Stimulated activated CD8-positive, alpha-beta memory T cell treated with anti-CD3 and anti-CD28 coated beads, Interleukin-4, amount 100 ng/mL, for 48 hours (primary cell): ENCODE measurements at regions not wholly inside any gene's neighbourhood (a gene's known extent, or its start where the extent isn't known, plus 50 kb on each side); places are given as distances from the start of the nearest gene placed in this dataset.

Experiments used
- DNase-seq: peaks from one replicate; pipeline ENCODE4 v3.0.0-alpha.2; 2020

DNA sequence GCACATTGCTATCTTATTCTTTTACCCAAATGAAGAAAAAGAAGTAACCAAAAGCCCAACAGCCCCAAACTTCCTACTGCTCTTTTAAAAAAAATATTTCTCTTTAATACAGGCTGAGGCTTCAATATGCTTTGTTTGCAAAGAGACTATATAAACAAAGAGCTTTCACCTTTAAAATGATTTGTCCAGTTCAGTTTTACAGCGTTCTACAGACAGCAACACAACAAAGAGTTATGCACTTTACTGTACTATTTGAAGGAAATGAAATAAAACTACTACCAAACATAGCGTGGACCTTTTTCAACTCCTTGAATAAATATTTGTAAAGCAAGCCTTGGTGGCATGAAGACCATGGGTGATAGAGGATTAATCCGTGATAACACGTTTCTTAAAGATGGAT lies 151.2 kb downstream of the FGF9 start:
- DNase-seq: no peak

DNA sequence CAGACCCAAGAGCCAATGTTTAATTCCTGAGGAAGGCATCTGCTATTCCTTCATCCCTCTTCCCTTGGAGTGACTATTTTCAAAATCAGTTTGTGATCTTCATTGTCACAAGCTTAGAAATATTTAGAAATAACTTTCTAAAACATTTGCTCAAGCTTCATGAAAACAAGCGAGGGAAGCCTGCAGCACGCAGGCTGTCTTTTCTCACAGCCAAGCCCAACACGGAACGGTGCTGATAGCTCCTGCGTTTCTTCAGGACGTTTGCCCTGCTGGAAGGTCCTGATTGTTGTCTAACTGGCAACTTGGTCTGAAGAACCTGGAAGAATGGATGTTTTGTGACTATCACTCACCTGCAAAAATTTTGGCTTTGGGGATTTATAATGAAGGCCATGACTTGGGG lies 152.5 kb downstream of the FGF9 start:
- no peak for DNase-seq

DNA sequence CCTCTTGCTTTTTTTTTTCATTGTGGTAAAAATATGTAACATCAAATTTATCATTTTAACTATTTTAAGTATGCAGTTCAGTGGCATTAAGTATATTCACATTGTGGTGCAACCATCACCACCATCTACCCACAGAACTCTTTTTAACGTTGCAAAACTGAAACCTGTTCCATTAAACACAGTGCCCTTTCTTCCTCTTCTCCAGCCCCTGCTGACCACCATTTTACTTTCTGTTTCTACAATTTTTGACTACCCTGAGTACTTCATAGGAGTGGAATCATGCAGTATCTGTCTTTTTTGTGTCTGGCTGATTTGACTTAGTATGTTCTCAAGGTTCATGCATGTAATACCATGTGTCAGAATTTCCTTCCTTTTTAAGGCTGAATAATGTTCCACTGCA lies 153.1 kb downstream of the FGF9 start:
- DNase-seq: no peak

DNA sequence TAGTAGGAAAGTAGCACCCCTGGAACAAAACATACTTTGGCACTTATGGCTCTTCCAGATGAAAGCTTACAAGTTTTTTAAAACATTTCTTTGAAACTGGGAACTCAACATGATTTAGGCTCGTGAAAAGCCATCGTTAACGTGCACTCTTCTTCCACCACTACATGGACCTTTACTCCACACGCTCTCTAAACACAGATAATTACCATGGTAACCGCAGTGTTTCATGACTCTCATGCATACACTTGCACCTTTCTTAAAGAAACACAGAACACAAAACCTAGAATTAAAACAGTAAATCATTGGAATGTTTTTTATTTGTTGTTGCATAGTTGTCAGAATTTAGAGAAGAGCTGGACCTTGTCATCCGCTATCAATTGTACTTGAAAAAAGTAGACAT lies 154.3 kb downstream of the FGF9 start:
- no peak for DNase-seq

DNA sequence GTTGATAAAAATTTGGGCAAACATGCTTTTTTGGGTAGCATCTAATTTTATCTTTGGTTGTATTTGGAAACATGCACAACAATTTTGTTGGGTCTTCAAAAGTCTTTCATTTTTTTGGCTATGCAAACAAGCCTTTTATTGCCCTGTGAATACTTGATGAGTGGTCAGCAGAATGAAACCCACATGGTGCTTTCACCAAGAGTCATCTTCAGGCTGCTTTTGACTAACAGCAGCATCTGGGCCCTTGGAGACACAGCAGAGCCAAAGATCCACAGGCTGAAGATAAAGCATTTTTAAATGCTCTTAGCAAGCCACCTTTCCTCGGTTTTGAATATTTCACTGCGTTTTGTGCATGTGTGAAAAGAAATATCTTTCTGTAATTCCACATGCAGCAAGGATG lies 154.9 kb downstream of the FGF9 start:
- no peak for DNase-seq

DNA sequence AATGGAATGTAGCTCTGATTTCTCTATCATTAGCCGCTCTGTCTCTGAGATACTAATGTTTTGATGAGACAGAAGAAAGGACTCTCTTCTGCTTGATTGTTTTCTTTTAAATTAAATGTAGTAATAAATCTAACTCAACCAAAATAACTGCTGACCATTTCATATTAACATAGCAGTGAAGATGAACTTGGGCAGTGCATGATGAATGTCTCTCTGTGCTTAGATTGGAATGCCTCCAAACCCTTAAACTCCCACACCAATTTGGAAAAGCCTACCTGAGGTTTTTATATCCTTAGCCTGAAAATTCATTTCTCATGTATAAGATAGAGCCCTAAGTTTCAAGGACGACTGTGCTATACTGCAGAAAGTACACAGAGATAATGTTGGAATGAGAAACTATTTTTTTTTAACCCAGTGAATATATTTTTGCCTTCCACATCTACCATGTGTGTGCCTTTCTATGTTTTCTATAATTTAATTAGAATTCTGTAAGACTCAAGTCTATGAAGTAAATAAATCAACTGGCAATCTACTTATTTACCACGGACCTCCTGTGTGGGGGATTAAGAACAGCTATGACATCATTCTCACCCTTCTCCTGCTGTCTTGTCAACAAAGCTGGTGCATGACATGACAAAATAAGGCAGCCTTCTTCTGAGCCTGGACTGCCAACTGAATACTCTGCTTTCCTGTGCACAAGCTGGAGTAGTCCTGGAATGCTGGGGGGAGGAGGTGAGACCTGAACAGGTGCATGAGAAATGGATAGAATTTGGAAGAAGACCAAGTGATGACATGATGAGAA lies 155.5 kb downstream of the FGF9 start:
- no peak for DNase-seq

DNA sequence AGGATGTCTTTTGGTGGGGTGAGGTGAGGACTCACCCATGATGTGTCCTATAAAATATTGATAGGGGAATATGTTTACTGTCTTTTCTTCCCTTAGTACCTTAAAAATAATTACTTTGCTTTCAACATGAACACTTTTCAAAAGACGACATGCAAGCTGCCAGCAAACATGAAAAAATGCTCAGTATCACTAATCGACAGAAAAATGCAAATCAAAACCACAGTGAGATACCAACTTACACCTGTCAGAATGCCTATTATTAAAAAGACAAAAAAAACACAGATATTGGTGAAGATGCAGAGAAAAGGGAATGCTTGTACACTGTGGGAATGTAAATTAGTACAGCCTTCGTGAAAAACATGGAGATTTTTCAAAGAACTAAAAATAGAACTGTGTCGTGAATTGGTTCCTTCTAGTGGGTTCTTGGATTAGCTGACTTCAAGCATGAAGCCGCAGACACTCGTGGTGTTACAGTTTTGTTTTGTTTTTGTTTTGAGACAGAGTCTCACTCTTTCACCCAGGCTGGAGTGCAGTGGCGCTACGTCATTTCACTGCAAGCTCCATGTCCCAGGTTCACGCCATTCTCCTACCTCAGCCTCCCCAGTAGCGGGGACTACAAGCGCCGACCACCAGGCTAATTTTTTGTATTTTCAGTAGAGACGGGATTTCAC lies 160.9 kb downstream of the FGF9 start:
- DNase-seq: no peak

DNA sequence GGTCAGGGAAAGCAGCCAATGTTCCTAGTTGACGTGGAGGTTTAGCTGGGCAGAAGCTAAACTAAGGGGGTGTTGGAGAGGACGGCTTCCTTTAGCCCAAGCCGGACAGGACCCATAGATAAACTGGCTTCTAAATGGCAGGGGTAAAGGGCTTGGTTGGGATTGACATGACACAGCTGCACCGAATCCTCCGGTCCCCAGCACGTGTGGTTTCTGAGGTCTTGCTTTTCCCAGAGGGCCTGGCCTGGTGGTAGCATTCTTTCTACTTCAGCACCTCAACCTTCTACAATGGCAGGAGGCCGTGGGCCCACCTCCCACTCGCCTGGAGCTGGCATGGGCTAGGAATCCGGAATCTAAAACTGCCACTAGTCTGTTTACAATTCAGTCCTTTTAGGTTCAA lies 163.0 kb downstream of the FGF9 start:
- no peak for DNase-seq

DNA sequence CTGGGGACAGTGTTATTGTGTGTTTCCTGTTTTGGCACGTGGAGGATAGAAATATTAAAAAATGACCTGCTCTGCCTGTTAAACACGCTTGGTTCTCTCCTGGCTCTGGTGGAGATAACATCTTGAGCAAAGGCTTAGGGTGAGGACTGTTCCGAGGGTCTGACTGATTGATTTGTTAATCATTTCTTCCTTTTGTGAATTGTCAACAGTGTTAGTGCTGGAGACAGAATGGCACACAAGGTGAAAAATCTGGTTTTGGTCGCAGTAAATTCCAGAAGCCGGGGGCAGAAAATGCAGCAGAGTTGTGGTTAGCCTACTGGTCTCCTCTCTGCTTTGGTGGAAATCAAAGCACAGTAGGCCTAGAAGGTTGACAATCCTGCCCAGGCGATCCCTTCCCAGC lies 163.6 kb downstream of the FGF9 start:
- no peak for DNase-seq

DNA sequence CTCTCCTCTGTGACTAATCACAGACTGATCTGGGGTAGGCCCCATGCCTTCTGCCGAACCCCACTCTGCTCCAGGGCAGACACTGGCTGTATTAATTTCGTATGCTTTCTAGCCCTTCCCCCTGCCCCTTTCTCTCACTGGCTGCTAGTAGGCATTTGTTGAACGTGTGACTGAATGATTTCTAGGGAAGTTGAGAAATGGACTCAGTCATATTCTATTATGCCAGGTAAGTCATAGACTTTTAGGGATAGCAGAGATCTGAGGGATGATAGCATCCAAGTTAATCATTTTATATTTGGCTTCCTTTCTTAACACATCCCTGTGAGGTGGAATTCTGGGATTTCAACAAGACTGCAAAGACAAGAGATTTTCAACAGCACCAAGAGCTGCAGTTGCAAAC lies 166.4 kb downstream of the FGF9 start:
- DNase-seq: no peak

DNA sequence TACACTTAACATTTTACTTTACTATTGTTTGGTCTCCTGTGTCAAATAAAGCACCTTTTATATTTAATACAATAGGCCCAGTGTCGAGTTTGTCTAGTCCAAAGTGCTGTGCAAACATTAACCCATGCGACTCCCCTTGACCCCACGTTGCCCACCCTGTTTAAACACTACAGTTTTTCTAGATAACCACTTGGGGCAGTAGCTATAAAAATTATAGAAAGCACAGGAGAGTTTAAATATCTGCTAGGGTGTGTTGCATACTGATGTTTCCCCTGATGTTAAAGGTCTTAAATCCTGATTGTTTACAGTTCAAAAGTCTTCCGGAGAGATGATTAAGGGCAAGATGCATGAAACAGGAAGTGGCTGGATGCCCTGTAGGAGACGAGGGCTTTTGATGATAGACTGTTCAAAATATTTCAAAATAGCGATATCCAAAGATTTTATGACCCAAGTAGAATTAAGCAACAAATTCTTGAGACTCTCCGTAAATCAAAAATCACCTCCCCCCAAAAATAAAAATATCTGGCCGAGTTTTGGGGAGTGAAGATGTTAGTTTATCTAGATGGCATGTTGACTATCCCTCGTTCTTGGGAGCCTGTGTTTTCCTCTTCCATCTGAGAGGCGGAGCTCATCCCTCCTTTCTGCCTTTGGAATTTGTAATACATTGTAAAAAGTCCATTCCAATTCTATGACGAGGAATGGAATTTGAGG lies 167.1 kb downstream of the FGF9 start:
- DNase-seq: no peak

DNA sequence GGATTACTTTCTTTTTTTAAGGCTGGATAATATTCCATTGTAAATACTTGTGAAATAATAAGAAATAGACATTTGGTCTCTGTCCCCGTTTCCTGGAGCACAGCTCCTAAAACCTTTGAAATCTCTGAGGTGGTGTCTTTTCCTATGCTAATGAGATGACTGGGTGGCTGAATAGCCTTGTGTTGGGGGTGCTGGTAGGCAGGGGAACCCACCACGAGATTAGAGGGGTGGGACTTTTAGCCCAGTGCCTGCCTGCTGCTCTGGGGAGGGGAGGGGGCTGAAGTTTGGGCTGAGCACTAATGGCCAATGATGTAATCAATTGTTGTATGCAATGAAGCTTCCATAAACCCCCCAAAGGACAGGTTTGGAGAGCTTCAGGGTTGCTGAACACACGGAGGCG lies 175.7 kb downstream of the FGF9 start:
- DNase-seq: no peak

DNA sequence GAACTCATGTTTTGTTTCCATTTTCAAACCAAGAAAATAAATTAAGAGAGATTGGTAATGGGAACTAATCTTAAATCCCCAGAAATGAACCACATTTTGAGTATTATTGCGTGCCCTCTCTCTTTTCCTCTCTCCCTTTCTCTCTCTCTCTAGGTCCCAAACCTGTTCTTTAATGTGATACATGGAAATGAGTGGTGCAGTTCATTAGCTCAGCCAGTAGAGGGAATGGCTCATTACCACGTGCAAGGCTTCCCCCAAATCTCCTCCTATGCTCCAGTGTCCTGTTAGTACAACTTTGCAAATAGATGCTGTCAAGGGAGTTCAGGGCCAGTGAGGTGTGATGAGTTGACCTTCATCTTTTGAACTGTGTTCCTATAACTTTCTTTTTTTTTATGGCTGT lies 178.4 kb downstream of the FGF9 start:
- no peak for DNase-seq

DNA sequence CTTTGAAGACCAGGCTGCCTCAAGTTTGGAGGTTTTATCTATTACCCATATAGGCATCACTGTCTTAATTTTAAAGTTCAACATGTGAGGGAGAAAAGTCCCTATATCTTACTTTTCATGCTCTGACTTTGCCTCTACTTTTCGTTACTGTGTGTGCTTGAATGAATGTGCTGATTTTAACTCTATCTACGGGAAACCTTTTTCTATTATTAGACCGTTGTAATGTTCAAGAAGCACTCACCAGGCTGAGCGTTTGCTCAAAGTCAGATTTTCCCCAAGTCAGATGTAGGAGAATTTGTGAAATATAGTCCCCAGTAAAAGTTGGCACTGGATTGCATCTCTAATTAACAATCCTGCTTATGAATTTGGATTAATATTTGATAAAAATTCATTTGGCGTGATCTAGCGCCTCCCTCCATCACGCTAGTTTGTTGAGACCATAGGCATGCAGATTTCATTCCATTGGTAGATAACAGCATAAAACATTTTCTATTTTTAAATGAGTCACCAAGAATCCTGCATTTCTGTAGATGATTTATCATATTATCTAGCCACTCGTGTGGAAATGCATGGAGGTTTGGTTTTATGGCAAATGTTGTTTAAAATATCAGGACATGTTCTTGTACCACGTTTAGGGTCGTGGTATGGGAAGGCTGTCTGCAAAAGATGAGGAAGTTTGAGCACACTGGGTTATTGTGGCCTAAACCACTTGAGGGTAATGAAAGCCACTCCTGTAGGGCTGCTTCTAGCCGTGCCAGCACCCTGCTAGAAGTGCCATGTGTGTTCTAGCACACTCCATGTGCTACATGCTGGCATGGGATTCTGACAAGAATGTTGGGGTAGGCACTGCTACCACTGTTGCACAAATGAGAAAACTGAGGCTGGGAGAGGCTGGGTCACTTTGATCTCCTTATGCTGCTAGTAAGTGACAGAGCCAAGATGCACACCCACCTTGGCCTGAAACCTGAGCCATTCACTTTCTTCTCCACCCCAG lies 179.4 kb downstream of the FGF9 start:
- DNase-seq: no peak

DNA sequence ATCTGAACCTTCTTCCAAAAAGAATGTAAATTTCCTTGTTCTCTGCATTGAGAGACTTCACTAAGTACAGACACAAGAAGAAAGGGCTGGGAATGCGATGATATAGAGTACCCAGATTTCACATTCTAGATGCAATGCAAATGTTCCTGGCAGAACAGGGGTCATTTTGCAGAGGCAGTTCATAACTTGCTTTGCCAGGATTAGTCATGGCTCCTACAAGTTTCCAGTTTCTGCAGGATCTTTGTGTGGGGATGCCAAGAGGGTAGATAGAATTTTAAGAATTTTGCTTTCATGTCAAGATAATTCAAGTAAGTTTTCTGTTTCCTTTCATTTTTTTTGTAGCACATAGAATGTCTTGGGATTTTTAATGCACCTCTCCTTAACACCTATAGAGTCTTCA lies 181.2 kb downstream of the FGF9 start:
- DNase-seq: no peak

DNA sequence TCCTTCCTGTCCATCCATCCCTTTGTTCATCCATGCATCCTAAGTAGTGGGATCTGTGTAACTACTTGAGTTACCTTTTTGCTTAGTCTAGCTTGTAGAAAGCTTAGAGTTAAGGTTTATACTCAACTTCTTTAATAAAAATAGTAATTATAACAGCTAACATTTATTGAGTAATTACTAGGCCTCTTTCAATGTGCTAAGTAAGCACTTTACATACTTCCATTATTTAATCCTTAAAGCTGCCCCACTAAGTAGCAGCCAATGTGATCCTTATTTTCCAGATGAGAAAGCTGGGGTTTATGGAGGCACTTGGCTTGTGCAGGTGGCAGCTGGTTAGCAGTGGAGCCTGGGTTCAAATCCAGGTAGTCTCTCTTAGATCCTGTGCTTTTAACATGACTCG lies 182.9 kb downstream of the FGF9 start:
- DNase-seq: no peak

DNA sequence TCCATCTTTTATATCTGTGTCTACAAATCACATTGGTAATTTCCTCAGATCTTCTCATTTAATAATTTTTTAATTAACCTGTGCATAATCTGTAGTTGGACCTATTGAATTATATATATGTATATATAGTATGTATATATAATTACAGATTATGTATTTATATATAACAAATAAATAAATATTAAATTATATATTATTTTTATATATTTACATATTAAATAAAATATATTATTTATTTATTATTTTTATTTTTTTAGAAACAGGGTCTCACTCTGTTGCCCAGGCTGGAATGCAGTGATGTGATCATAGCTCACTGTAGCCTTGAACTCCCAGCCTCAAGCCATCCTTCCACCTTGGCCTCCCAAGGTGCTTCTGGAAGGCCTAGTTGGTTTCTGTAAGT lies 197.9 kb downstream of the FGF9 start:
- no peak for DNase-seq

DNA sequence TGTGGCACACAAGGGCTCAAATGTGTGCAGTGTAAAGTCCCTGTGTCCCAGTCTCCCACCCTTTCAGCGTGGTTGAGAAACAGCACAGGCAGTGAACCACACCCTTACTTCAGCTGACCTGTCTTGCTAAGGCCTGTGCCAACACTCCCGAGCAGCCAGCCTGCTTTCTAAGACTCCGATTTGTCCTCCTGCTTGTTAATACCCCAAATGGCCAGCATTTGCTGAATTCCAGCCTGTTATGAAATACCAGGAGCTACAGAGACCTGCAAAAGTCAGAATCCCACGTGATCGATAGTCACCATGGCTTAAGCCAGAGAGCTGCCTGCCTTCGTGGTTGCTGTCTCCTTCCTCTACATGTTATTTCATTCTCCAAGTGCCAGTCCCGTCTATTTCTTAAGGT lies 200.5 kb downstream of the FGF9 start:
- no peak for DNase-seq

DNA sequence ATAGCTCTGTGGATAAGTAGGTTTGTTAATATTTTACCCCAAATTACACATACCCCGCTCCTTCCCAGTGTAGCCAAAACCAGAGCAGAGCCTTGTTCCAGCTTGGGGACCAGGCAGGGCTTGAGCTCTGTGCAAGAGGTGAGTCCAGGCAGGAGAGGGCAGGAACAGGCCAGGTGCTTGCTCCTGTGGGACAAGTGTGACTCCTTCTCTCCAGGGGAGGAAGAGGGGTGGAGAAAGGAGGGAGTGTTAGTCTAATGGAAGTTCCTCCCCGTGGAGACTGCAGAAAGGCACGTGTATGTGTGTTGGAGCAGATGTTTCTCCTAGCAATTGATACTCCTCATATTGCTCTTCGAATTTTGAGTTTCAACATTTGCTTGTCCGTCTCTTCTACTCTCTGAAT lies 201.0 kb downstream of the FGF9 start:
- no peak for DNase-seq

DNA sequence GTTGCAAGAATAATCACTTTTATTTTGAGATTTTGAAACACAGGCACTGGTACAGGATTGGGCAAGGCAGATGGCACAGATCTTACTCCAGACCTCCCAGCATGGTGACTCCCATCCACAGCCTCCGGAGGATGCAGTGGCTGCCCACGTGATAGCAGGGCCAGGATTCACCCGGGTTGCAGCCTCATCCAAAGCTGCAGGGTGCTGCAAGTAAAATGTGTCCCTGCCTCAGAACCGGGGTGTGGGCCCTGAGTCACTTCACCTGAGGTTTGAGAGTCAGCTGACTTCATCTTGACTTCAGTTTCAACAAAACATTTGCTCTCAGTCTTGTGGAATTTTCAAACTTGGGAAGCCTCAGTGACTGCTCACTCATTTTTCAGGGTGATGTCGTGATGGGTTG lies 201.9 kb downstream of the FGF9 start:
- DNase-seq: no peak

DNA sequence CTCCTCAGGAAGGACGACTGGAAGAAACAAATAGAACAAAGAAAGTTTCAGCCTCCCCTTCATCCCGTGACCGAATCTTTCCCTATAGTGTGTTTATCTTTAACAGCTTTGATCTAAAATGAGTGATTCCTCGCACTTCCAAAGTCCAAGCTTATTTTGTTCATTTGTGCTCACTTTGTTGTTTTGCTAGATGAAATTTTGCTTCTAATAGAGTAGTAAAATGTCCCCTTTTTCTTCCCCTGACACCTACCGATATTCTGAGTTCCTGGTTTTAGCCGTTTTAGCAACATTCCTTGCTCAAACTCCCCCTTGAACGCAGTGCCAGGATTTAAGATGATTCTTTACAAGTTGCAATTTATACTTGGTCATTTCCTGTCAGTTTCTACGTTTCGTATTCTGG lies 204.2 kb downstream of the FGF9 start:
- DNase-seq: no peak

DNA sequence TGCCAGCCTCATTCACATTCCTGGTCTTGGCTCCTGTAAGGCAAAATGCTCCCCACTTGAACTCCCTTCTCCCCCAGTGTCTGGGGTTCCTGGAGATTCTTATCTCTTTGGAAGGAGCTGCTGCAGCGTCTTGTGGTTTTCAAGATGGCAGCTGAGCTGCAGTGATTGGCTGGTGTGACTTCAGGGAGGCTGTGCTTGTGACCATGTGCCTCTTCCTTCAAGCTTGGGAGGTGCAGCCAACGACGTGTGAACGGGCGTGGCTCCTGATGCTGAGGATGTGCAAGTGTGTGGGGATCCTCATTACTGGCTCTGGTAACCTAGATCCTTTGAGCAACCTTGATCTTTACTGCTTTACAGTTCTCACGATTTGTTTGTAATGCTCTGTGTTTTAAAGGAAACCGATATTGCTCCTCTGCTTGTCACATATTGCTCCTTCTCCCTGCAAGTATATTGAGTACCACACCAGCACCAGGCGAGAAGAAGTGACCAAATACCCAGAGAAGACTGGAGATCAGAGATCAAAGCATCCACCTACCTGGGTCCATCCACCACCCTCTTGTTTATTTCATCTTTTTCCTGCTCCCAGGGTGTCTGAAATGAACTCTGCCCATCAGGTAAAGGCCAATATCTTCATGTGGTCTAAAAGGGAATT lies 208.5 kb downstream of the FGF9 start:
- no peak for DNase-seq
